ENCODE measurements at regions not wholly inside any gene's neighbourhood (a gene's known extent, or its start where the extent isn't known, plus 50 kb on each side); places are given as distances from the start of the nearest gene placed in this dataset.

GRCh38 chr18:24885276-24885675 is 424.8 kb downstream of the HRH4 start:
- TF ChIP-seq CTCF (conservative IDR thresholded peaks at IDR 0.05), result no peak
- no peak for TF ChIP-seq ZFX (IDR thresholded peaks at IDR 0.05)
